ENCODE measurements at regions not wholly inside any gene's neighbourhood (a gene's known extent, or its start where the extent isn't known, plus 50 kb on each side); places are given as distances from the start of the nearest gene placed in this dataset.

DNA sequence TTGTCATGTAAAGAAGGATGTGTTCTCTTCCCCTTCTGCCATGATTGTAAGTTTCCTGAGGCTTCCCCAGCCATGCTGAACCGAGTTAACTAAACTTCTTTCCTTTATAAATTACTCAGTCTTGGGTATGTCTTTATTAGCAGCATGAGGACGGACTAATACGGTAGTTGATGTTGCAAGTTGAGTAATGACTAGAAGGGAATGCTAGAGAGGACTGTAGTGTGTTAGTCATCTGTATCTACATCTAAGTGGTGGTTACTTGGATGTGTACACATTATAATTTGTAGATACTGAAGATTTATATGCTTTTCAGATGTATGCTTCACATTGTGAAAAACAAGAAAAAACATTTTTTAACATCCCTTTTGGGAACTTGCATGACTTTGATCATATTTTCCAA is 244.6 kb downstream of the POLR1F start:
- CTCF ChIA-PET: interaction anchor here (1.5 kb wide), 1 partner anchor 9 kb away, joined by 3 read pairs; no protein-coding TSS in a partner anchor

DNA sequence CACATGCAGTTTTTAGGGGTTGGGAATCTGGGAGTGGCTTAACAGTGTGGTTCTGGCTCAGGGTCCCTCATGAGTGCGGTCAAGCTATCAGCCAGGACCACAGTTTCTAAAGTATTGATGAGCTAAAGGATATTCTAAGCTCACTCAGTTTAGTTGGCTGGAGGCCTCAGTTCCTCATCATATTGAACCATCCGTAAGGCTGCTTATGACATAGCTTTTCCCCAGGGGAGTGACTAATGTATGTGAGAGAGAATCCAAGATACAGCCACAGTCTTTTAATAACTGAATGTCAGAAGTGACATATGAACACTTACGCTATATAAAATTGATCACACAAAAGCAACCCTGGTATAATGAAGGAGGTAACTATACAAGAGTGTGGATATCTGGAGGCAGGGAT is 245.3 kb downstream of the POLR1F start:
- POLR2A ChIA-PET: no interaction called here
- TF ChIP-seq RAD21 (IDR thresholded peaks at IDR 0.05; ENCODE audit: low read length) (no peak), TCF12 (IDR thresholded peaks at IDR 0.05) (no peak), CHD2 (IDR thresholded peaks at IDR 0.05; ENCODE audit: low read length, partially characterized antibody) (no peak), TEAD4 (IDR thresholded peaks at IDR 0.05; ENCODE audit: borderline replicate concordance, insufficient read depth) (no peak), RXRA (IDR thresholded peaks at IDR 0.05; ENCODE audit: borderline replicate concordance, low read depth) (no peak)
- TF ChIP-seq, protein P1, sequence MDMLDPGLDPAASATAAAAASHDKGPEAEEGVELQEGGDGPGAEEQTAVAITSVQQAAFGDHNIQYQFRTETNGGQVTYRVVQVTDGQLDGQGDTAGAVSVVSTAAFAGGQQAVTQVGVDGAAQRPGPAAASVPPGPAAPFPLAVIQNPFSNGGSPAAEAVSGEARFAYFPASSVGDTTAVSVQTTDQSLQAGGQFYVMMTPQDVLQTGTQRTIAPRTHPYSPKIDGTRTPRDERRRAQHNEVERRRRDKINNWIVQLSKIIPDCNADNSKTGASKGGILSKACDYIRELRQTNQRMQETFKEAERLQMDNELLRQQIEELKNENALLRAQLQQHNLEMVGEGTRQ (IDR thresholded peaks at IDR 0.05; ENCODE audit: borderline replicate concordance, low read depth, low read length): no peak
- Histone ChIP-seq H3K27me3 (ENCODE audit: insufficient read depth) (no peaks in the 10 kb centered on the region), H3K4me2 (no peak overlapping the region), H3K27ac (ENCODE audit: low read depth in 2 of 2, low read length in 1 of 2) (no peak overlapping the region), H3K36me3 (replicated peaks in 1 of 2; ENCODE audit: control insufficient read depth in 1 of 2, insufficient read depth in 2 of 2, low read length in 1 of 2) (no peaks in the 10 kb centered on the region), H3K9me2 (peaks cover 6% of the 10 kb centered on the region; the same call in 1 of the 2 replicates), H2AFZ (ENCODE audit: low read depth) (no peak overlapping the region), H4K20me1 (ENCODE audit: insufficient read depth) (no peaks in the 10 kb centered on the region), H3K79me2 (ENCODE audit: insufficient read depth) (no peaks in the 10 kb centered on the region), H3K9ac (no peak overlapping the region), H3K4me3 (ENCODE audit: low read depth in 2 of 2, low read length in 1 of 2) (no peak overlapping the region), H3K4me1 (ENCODE audit: control insufficient read depth in 1 of 2, insufficient read depth in 2 of 2, low read depth in 1 of 2, low read length in 1 of 2) (no peaks in the 10 kb centered on the region), H3F3A (replicated peaks; ENCODE audit: insufficient read depth) (no peaks in the 10 kb centered on the region), H3K9me3 (no peaks in the 10 kb centered on the region)
- 21% methylated on average over 3 of the region's 3 CpGs for WGBS (ENCODE audit: low lambda C conversion rate)
- CTCF ChIA-PET: no interaction called here
- no peak for DNase-seq

More for the DNA sequence above, 244.6 kb downstream of the POLR1F start:
- Histone ChIP-seq H3K9ac (no peak overlapping the region), H3K4me2 (no peak overlapping the region), H3K36me3 (replicated peaks in 1 of 2; ENCODE audit: control insufficient read depth in 1 of 2, insufficient read depth in 2 of 2, low read length in 1 of 2) (no peaks in the 10 kb centered on the region), H3F3A (replicated peaks; ENCODE audit: insufficient read depth) (no peaks in the 10 kb centered on the region), H3K27me3 (ENCODE audit: insufficient read depth) (no peaks in the 10 kb centered on the region), H3K4me3 (ENCODE audit: low read depth in 2 of 2, low read length in 1 of 2) (no peak overlapping the region), H3K9me2 (peaks cover 6% of the 10 kb centered on the region; the same call in 1 of the 2 replicates), H3K9me3 (no peaks in the 10 kb centered on the region), H3K79me2 (ENCODE audit: insufficient read depth) (no peaks in the 10 kb centered on the region), H3K4me1 (ENCODE audit: control insufficient read depth in 1 of 2, insufficient read depth in 2 of 2, low read depth in 1 of 2, low read length in 1 of 2) (no peaks in the 10 kb centered on the region), H2AFZ (ENCODE audit: low read depth) (no peak overlapping the region), H3K27ac (ENCODE audit: low read depth in 2 of 2, low read length in 1 of 2) (no peak overlapping the region), H4K20me1 (ENCODE audit: insufficient read depth) (no peaks in the 10 kb centered on the region)
- TF ChIP-seq, protein P2, sequence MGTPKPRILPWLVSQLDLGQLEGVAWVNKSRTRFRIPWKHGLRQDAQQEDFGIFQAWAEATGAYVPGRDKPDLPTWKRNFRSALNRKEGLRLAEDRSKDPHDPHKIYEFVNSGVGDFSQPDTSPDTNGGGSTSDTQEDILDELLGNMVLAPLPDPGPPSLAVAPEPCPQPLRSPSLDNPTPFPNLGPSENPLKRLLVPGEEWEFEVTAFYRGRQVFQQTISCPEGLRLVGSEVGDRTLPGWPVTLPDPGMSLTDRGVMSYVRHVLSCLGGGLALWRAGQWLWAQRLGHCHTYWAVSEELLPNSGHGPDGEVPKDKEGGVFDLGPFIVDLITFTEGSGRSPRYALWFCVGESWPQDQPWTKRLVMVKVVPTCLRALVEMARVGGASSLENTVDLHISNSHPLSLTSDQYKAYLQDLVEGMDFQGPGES (IDR thresholded peaks at IDR 0.05; ENCODE audit: low read depth, low read length): no peak
- TF ChIP-seq TCF12 (IDR thresholded peaks at IDR 0.05): no peak
- no peak for TF ChIP-seq SIN3A (IDR thresholded peaks at IDR 0.05; ENCODE audit: borderline replicate concordance, low read depth, low read length)
- TF ChIP-seq TAF1 (IDR thresholded peaks at IDR 0.05; ENCODE audit: borderline replicate concordance, low read depth, low read length): no peak
- TF ChIP-seq RAD21 (IDR thresholded peaks at IDR 0.05; ENCODE audit: low read length): no peak
- POLR2A ChIA-PET: no interaction called here
- no peak for DNase-seq
- WGBS (ENCODE audit: low lambda C conversion rate): 0% methylated on average over 3 of the region's 3 CpGs

DNA sequence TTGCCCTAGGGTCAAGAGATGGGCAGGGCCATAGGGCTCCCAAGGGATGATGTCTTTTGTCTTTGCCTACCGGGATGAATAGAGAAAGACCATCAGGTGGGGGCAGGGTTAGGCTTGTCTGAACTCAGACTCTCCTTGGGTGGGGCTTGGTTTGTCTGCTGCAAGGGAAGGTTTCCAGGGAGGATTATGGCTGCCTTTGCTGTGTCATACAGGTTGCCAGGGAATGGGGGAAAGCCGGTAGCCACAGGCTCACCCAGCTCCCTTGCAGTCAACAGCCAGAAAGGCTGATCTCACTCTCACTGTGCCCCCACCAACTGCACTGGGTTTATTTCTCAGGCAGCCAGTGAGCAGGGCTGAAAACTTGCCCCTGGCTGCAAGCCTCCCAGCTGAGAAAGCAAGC is 253.2 kb downstream of the POLR1F start:
- no peak for DNase-seq
- Histone ChIP-seq H3K9ac (no peak overlapping the region), H3K4me1 (ENCODE audit: control insufficient read depth in 1 of 2, insufficient read depth in 2 of 2, low read depth in 1 of 2, low read length in 1 of 2) (no peaks in the 10 kb centered on the region), H3K27ac (ENCODE audit: low read depth in 2 of 2, low read length in 1 of 2) (no peak overlapping the region), H4K20me1 (ENCODE audit: insufficient read depth) (no peaks in the 10 kb centered on the region), H3K4me3 (ENCODE audit: low read depth in 2 of 2, low read length in 1 of 2) (no peak overlapping the region), H3K9me3 (no peaks in the 10 kb centered on the region; the same call in 1 of the 2 replicates), H2AFZ (ENCODE audit: low read depth) (no peak overlapping the region), H3K4me2 (no peak overlapping the region), H3K79me2 (ENCODE audit: insufficient read depth) (no peaks in the 10 kb centered on the region), H3K27me3 (ENCODE audit: insufficient read depth) (no peaks in the 10 kb centered on the region), H3K36me3 (replicated peaks in 1 of 2; ENCODE audit: control insufficient read depth in 1 of 2, insufficient read depth in 2 of 2, low read length in 1 of 2) (no peaks in the 10 kb centered on the region), H3F3A (replicated peaks; ENCODE audit: insufficient read depth) (no peaks in the 10 kb centered on the region), H3K9me2 (no peaks in the 10 kb centered on the region)
- 0% methylated on average over 2 of the region's 2 CpGs for WGBS (ENCODE audit: low lambda C conversion rate)
- POLR2A ChIA-PET: no interaction called here
- CTCF ChIA-PET: interaction anchor here (0.8 kb wide), 1 partner anchor 9 kb away, joined by 3 read pairs; no protein-coding TSS in a partner anchor
- TF ChIP-seq SIN3A (IDR thresholded peaks at IDR 0.05; ENCODE audit: borderline replicate concordance, low read depth, low read length) (no peak), POLR2AphosphoS5 (IDR thresholded peaks at IDR 0.05; ENCODE audit: low read depth, low read length) (no peak), ELF1 (IDR thresholded peaks at IDR 0.05) (no peak), TCF12 (IDR thresholded peaks at IDR 0.05) (no peak), FOSL2 (IDR thresholded peaks at IDR 0.05; ENCODE audit: borderline replicate concordance, low read depth) (no peak), EP300 (IDR thresholded peaks at IDR 0.05; ENCODE audit: borderline replicate concordance in 1 of 2, low read depth in 1 of 2, low read length in 1 of 2) (no peak), RFX5 (IDR thresholded peaks at IDR 0.05; ENCODE audit: low read length) (no peak), RXRA (IDR thresholded peaks at IDR 0.05; ENCODE audit: borderline replicate concordance, low read depth) (no peak)
- TF ChIP-seq, protein P1 (IDR thresholded peaks at IDR 0.05; ENCODE audit: borderline replicate concordance, low read depth, low read length): no peak
- TF ChIP-seq, protein P3, sequence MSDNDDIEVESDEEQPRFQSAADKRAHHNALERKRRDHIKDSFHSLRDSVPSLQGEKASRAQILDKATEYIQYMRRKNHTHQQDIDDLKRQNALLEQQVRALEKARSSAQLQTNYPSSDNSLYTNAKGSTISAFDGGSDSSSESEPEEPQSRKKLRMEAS (IDR thresholded peaks at IDR 0.05; ENCODE audit: low read depth): no peak
- TF ChIP-seq, protein P4, sequence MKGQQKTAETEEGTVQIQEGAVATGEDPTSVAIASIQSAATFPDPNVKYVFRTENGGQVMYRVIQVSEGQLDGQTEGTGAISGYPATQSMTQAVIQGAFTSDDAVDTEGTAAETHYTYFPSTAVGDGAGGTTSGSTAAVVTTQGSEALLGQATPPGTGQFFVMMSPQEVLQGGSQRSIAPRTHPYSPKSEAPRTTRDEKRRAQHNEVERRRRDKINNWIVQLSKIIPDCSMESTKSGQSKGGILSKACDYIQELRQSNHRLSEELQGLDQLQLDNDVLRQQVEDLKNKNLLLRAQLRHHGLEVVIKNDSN (IDR thresholded peaks at IDR 0.05; ENCODE audit: borderline replicate concordance, low read depth): no peak
- TF ChIP-seq, protein P2 (IDR thresholded peaks at IDR 0.05; ENCODE audit: low read depth, low read length): no peak
